ENCODE measurements at regions not wholly inside any gene's neighbourhood (a gene's known extent, or its start where the extent isn't known, plus 50 kb on each side); places are given as distances from the start of the nearest gene placed in this dataset.

- Histone ChIP-seq H3K9ac (no peak overlapping the region), H3K9me3 (peaks cover 14% of the 10 kb centered on the region; the same call in 1 of the 2 replicates), H3K27ac (peak overlapping the region; percentile 79; the same call in 1 of the 2 replicates), H3K4me3 (no peak overlapping the region), H4K20me1 (no peaks in the 10 kb centered on the region), H3K4me2 (peak overlapping the region; percentile 70; the same call in 1 of the 2 replicates), H3K4me1 (peaks cover 29% of the 10 kb centered on the region), H3K36me3 (no peaks in the 10 kb centered on the region), H3K27me3 (no peaks in the 10 kb centered on the region)
- no peak for TF ChIP-seq Cebpa-rat (IDR thresholded peaks at IDR 0.05)
Observed at GRCh38 chr2:150625303-150625702, 137.8 kb upstream of the RND3 start.

DNA sequence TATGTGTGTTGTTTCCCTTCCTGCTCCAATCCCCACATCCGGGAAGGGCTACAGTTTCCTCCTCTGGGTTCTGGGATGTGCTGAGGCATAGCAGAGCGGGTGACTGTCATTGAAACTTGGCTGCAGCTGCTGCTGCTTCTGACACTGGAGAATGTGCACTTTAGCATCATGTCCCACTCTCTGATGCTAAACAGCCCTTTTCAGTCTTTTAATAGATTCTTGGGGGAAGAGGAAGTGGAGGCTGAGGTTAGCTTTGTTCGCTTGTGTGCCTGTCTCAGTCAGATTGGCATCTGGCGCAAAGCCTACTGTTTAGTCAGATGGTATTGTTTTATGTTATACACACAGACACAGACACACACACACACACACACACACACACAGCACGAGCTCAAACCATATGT lies 136.5 kb upstream of the RND3 start:
- Histone ChIP-seq H3K27ac (peak overlapping the region; percentile 79), H3K9me3 (peaks cover 14% of the 10 kb centered on the region; the same call in 1 of the 2 replicates), H3K4me1 (peaks cover 29% of the 10 kb centered on the region), H3K4me2 (peak overlapping the region; percentile 70), H3K4me3 (no peak overlapping the region), H3K36me3 (no peaks in the 10 kb centered on the region), H4K20me1 (no peaks in the 10 kb centered on the region), H3K9ac (peak overlapping the region; percentile 12; the same call in 1 of the 2 replicates), H3K27me3 (no peaks in the 10 kb centered on the region)
- TF ChIP-seq Cebpa-rat (IDR thresholded peaks at IDR 0.05), result no peak

GRCh38 chr2:150621526-150622213 lies 134.2 kb upstream of the RND3 start:
- Histone ChIP-seq H3K27ac (0 out of 2 replicates have a peak overlapping the region, but pooled peaks have one; percentile 61), H3K4me3 (no peak overlapping the region), H3K9me3 (peaks cover 14% of the 10 kb centered on the region; the same call in 1 of the 2 replicates), H3K36me3 (no peaks in the 10 kb centered on the region), H3K4me1 (peaks cover 29% of the 10 kb centered on the region), H3K4me2 (no peak overlapping the region), H3K9ac (no peak overlapping the region), H3K27me3 (no peaks in the 10 kb centered on the region), H4K20me1 (no peaks in the 10 kb centered on the region)
- no peak for TF ChIP-seq Cebpa-rat (IDR thresholded peaks at IDR 0.05)

- TF ChIP-seq Cebpa-rat (IDR thresholded peaks at IDR 0.05), result no peak
- H3K9me3 ChIP-seq, result peaks cover 9% of the 10 kb centered on the region; the same call in 1 of the 2 replicates
- no peaks in the 10 kb centered on the region for H3K36me3 ChIP-seq
- no peak overlapping the region for H3K9ac ChIP-seq
- peaks cover 29% of the 10 kb centered on the region for H3K4me1 ChIP-seq
- H4K20me1 ChIP-seq, result no peaks in the 10 kb centered on the region
- H3K4me2 ChIP-seq, result no peak overlapping the region
- H3K27me3 ChIP-seq, result no peaks in the 10 kb centered on the region
- H3K27ac ChIP-seq, result no peak overlapping the region
- no peak overlapping the region for H3K4me3 ChIP-seq
Observed at GRCh38 chr2:150620855-150621254, 133.4 kb upstream of the RND3 start.

- H3K4me3 ChIP-seq, result no peak overlapping the region
- no peaks in the 10 kb centered on the region for H4K20me1 ChIP-seq
- H3K4me2 ChIP-seq, result no peak overlapping the region
- H3K9ac ChIP-seq, result no peak overlapping the region
- H3K4me1 ChIP-seq, result peaks cover 29% of the 10 kb centered on the region
- 0 out of 2 replicates have a peak, but pooled peaks cover 5% of the 10 kb centered on the region for H3K9me3 ChIP-seq
- no peak for TF ChIP-seq Cebpa-rat (IDR thresholded peaks at IDR 0.05)
- no peaks in the 10 kb centered on the region for H3K36me3 ChIP-seq
- no peaks in the 10 kb centered on the region for H3K27me3 ChIP-seq
- H3K27ac ChIP-seq, result no peak overlapping the region
Observed at GRCh38 chr2:150620416-150620815, 132.9 kb upstream of the RND3 start.

- Histone ChIP-seq H3K4me2 (no peak overlapping the region), H3K27me3 (no peaks in the 10 kb centered on the region), H3K9me3 (0 out of 2 replicates have a peak, but pooled peaks cover 5% of the 10 kb centered on the region), H3K4me1 (peaks cover 23% of the 10 kb centered on the region), H3K4me3 (no peak overlapping the region), H4K20me1 (no peaks in the 10 kb centered on the region), H3K36me3 (no peaks in the 10 kb centered on the region), H3K9ac (no peak overlapping the region), H3K27ac (no peak overlapping the region)
- no peak for TF ChIP-seq Cebpa-rat (IDR thresholded peaks at IDR 0.05)
Observed at GRCh38 chr2:150619607-150620330, 132.3 kb upstream of the RND3 start.

GRCh38 chr2:150618245-150618895 lies 130.9 kb upstream of the RND3 start:
- no peak overlapping the region for H3K27ac ChIP-seq
- no peak overlapping the region for H3K9ac ChIP-seq
- H3K4me3 ChIP-seq, result no peak overlapping the region
- no peaks in the 10 kb centered on the region for H4K20me1 ChIP-seq
- H3K36me3 ChIP-seq, result no peaks in the 10 kb centered on the region
- 0 out of 2 replicates have a peak, but pooled peaks cover 5% of the 10 kb centered on the region for H3K9me3 ChIP-seq
- peaks cover 11% of the 10 kb centered on the region for H3K4me1 ChIP-seq
- no peak for TF ChIP-seq Cebpa-rat (IDR thresholded peaks at IDR 0.05)
- no peak overlapping the region for H3K4me2 ChIP-seq
- H3K27me3 ChIP-seq, result no peaks in the 10 kb centered on the region

- Histone ChIP-seq H3K27ac (no peak overlapping the region), H3K36me3 (no peaks in the 10 kb centered on the region), H3K9me3 (0 out of 2 replicates have a peak, but pooled peaks cover 5% of the 10 kb centered on the region), H3K27me3 (no peaks in the 10 kb centered on the region), H3K9ac (no peak overlapping the region), H3K4me2 (no peak overlapping the region), H4K20me1 (no peaks in the 10 kb centered on the region), H3K4me3 (no peak overlapping the region), H3K4me1 (peaks cover 2% of the 10 kb centered on the region)
- no peak for TF ChIP-seq Cebpa-rat (IDR thresholded peaks at IDR 0.05)
Observed at GRCh38 chr2:150617351-150617978, 130.0 kb upstream of the RND3 start.

DNA sequence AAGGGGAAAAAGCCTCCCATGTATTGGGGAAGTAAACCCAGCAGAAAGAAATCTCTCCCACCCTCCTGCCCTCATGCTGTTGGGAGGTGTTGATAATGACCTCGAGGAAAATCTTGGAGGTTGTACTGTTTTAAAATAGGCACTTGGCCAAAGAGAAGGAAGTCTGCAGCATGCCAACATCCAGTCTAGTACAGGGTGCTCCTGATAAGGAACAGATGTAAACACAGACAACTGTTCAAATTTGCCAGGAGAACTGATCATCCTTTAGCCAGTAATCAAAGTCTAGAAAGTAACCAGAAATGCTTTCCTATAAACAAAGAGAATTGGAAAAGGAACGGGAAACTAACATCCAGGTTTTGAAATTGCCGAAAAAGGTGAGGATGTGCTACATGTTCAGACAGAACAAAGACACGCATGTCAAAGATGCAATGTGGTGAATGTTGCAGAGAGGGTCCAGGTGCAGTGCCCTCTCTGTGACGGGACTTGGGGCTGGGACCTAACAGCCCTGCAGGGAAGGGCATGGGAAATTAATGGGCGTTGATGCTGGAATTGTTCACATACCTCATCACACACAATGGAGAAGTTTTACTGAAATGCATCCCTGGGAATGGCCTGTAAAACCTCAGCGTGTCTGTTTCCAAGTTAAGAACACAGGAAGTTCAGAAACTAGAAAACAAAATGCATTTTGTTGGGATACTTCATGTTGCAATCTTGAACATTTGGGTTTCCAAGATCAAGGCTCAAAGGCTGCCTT lies 125.7 kb upstream of the RND3 start:
- no peak overlapping the region for H3K27ac ChIP-seq
- H3K4me2 ChIP-seq, result no peak overlapping the region
- H3K36me3 ChIP-seq, result no peaks in the 10 kb centered on the region
- no peaks in the 10 kb centered on the region for H3K27me3 ChIP-seq
- H3K4me1 ChIP-seq, result peaks cover 9% of the 10 kb centered on the region
- no peaks in the 10 kb centered on the region for H4K20me1 ChIP-seq
- TF ChIP-seq Cebpa-rat (IDR thresholded peaks at IDR 0.05), result no peak
- H3K9ac ChIP-seq, result no peak overlapping the region
- H3K4me3 ChIP-seq, result no peak overlapping the region
- H3K9me3 ChIP-seq, result no peaks in the 10 kb centered on the region

Data from BLaER1 (cell line).